ENCODE measurements at regions not wholly inside any gene's neighbourhood (a gene's known extent, or its start where the extent isn't known, plus 50 kb on each side); places are given as distances from the start of the nearest gene placed in this dataset.

DNA sequence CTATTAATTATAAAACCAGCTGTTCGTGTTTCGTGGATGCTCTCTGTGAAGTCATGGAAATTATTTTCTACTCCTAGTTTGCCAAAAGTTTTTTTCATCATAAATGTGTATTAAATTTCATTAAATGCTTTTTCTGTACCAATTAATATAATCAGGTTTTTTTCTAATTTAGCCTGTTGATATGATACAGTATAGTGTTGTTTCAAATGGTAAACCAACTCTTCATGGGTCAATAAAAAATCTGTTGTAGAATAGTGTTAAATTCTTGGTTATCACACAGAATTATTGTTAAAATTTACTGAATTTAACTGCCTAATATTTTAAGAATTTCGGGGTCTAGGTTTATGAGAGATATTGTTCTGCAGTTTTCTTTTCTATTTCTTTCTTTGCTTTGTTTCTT is 505.9 kb upstream of the MANEA start:
- TF ChIP-seq POLR2AphosphoS5 (IDR thresholded peaks at IDR 0.05; ENCODE audit: low read depth, low read length) = no peak
- TF ChIP-seq TAF1 (IDR thresholded peaks at IDR 0.05; ENCODE audit: low read depth, low read length) = no peak
- no peak for TF ChIP-seq POLR2A (IDR thresholded peaks at IDR 0.05; ENCODE audit: low read depth, low read length)
- TF ChIP-seq PAX5 (IDR thresholded peaks at IDR 0.05; ENCODE audit: insufficient read depth, low read length, severe bottlenecking) = no peak
- no peak for TF ChIP-seq POU2F2 (IDR thresholded peaks at IDR 0.05; ENCODE audit: low read depth, low read length)

Data from GM12891 (cell line).